Kidney (tissue), 13 donors: ENCODE measurements at regions not wholly inside any gene's neighbourhood (a gene's known extent, or its start where the extent isn't known, plus 50 kb on each side); places are given as distances from the start of the nearest gene placed in this dataset.

Source experiments
- DNase-seq, 5 donors: peaks; one replicate each; pipeline ENCODE4 v3.0.0-alpha.2; 2013 to 2020
- FAIRE-seq: peaks from 2 replicates; lab custom pipeline; 2012; peaks lifted over from hg19 to GRCh38; lab: Jason Lieb, UNC
- H3K27ac ChIP-seq, 2 donors: one replicate each; pipeline ENCODE4 v1.7.0; 2013; ENCODE audit warnings: low read depth in 2 of 2, low read length in 2 of 2, inconsistent platforms in 1 of 2
- H3K27me3 ChIP-seq: one replicate; pipeline ENCODE4 v1.7.1; 2013; ENCODE audit warnings: low read length, inconsistent platforms; ENCODE audit not compliant: control insufficient read depth, insufficient read depth
- H3K36me3 ChIP-seq, 3 donors: one replicate each; pipeline versions ENCODE4 v1.7.0 to v1.7.1; 2013; ENCODE audit warnings: low read length in 3 of 3, control low read depth in 1 of 3, inconsistent platforms in 1 of 3; ENCODE audit not compliant: insufficient read depth in 3 of 3, control insufficient read depth in 2 of 3
- H3K4me1 ChIP-seq, 3 donors: one replicate each; pipeline versions ENCODE4 v1.7.0 to v1.7.1; 2013; ENCODE audit warnings: low read length in 3 of 3, inconsistent platforms in 1 of 3, low read depth in 1 of 3; ENCODE audit not compliant: control insufficient read depth in 2 of 3, insufficient read depth in 2 of 3
- H3K4me3 ChIP-seq, 3 donors: one replicate each; pipeline versions ENCODE4 v1.7.0 to v1.8.1; 2013; ENCODE audit warnings: low read length in 3 of 3, control low read depth in 1 of 3, inconsistent platforms in 1 of 3
- H3K9ac ChIP-seq, 3 donors: one replicate each; pipeline versions ENCODE4 v1.7.0 to v1.7.1; 2013; ENCODE audit warnings: low read length in 3 of 3, control low read depth in 1 of 3, inconsistent platforms in 1 of 3
- H3K9me3 ChIP-seq, 3 donors: one replicate each; pipeline versions ENCODE4 v1.7.0 to v1.7.1; 2013; ENCODE audit warnings: low read length in 3 of 3, control low read depth in 1 of 3, inconsistent platforms in 1 of 3; ENCODE audit not compliant: control insufficient read depth in 2 of 3, insufficient read depth in 1 of 3
- intact Hi-C: fragments of 100-400 bp; cut with DNase I; formaldehyde crosslinking; loops from one replicate; pipeline ENCODE4 v1.11.1; 2022
- TF ChIP-seq, protein P1 (sequence below): IDR thresholded peaks from 3 replicates; pipeline ENCODE4 v1.5.1; 2012; ENCODE audit warnings: mild to moderate bottlenecking, moderate library complexity, borderline replicate concordance; ENCODE audit not compliant: insufficient read depth; ENCODE audit errors: extremely low read depth
- donor health status: control.
- donor health status: control.
- donor health status: control.
- donor health status: control.
- donor health status: control.
- donor health status: DM: yes; HTN: yes; CAD: no.
- donor health status: Normal renal cell carcinoma (clear cell type).

- Histone ChIP-seq H3K4me1 (no peaks in the 10 kb centered on the region), H3K9ac (no peak overlapping the region), H3K9me3 (no peaks in the 10 kb centered on the region), H3K27me3 (no peaks in the 10 kb centered on the region), H3K36me3 (no peaks in the 10 kb centered on the region), H3K27ac (no peak overlapping the region), H3K4me3 (no peak overlapping the region)
- FAIRE-seq, result no peak
- TF ChIP-seq, protein P1, sequence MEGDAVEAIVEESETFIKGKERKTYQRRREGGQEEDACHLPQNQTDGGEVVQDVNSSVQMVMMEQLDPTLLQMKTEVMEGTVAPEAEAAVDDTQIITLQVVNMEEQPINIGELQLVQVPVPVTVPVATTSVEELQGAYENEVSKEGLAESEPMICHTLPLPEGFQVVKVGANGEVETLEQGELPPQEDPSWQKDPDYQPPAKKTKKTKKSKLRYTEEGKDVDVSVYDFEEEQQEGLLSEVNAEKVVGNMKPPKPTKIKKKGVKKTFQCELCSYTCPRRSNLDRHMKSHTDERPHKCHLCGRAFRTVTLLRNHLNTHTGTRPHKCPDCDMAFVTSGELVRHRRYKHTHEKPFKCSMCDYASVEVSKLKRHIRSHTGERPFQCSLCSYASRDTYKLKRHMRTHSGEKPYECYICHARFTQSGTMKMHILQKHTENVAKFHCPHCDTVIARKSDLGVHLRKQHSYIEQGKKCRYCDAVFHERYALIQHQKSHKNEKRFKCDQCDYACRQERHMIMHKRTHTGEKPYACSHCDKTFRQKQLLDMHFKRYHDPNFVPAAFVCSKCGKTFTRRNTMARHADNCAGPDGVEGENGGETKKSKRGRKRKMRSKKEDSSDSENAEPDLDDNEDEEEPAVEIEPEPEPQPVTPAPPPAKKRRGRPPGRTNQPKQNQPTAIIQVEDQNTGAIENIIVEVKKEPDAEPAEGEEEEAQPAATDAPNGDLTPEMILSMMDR, result no peak
- intact Hi-C loops, result no loop called here
- DNase-seq, result no peak
These were observed 64.4 kb upstream of the NHSL1 start for GRCh38 chr6:138563650-138564049.

- no peaks in the 10 kb centered on the region for H3K4me1 ChIP-seq
- H3K27me3 ChIP-seq, result no peaks in the 10 kb centered on the region
- H3K9me3 ChIP-seq, result no peaks in the 10 kb centered on the region
- H3K27ac ChIP-seq, result no peak overlapping the region
- TF ChIP-seq, protein P1, result no peak
- intact Hi-C loops, result no loop called here
- no peak overlapping the region for H3K9ac ChIP-seq
- DNase-seq (no peak), FAIRE-seq (no peak)
- H3K36me3 ChIP-seq, result no peaks in the 10 kb centered on the region
- H3K4me3 ChIP-seq, result no peak overlapping the region
These were observed 65.0 kb upstream of the NHSL1 start for GRCh38 chr6:138564170-138564721.

GRCh38 chr6:138567052-138567451 lies 67.8 kb upstream of the NHSL1 start:
- H3K9me3 ChIP-seq, result no peaks in the 10 kb centered on the region
- intact Hi-C loops, result no loop called here
- H3K9ac ChIP-seq, result no peak overlapping the region
- no peak overlapping the region for H3K27ac ChIP-seq
- peaks cover 0 to 7% (median 0%) of the 10 kb centered on the region in 3 donors for H3K4me1 ChIP-seq
- no peak overlapping the region for H3K4me3 ChIP-seq
- DNase-seq, result no peak
- no peak for FAIRE-seq
- H3K27me3 ChIP-seq, result no peaks in the 10 kb centered on the region
- no peaks in the 10 kb centered on the region for H3K36me3 ChIP-seq
- TF ChIP-seq, protein P1, result no peak

DNA sequence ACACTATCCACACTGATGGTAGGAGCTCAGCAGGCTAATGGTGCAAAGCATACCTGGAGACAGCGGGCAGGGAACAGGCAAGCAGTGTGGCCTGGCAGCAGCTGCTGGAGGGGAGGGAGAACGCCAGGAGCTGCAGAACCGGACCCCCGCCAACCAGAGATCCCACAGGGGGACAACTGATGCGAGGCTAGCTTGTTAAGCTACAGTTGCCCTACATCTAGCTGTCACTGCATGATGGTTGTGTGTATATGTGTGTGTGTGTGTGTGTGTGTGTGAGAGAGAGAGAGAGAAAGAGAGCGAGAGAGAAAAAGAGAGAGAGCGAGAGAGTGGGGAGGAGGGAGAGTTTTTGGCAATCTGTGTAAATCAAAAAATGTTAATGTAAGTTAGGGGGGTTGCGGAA lies 69.7 kb upstream of the NHSL1 start:
- FAIRE-seq (no peak), DNase-seq (no peak)
- Histone ChIP-seq H3K36me3 (no peaks in the 10 kb centered on the region), H3K4me1 (peaks cover 0 to 7% (median 0%) of the 10 kb centered on the region in 3 donors), H3K9me3 (no peaks in the 10 kb centered on the region), H3K9ac (no peak overlapping the region), H3K27ac (no peak overlapping the region), H3K4me3 (no peak overlapping the region), H3K27me3 (no peaks in the 10 kb centered on the region)
- TF ChIP-seq, protein P1, result no peak
- intact Hi-C loops, result no loop called here
